ENCODE measurements at regions not wholly inside any gene's neighbourhood (a gene's known extent, or its start where the extent isn't known, plus 50 kb on each side); places are given as distances from the start of the nearest gene placed in this dataset.

GRCh38 chr1:232329103-232329813 is 300.7 kb downstream of the SIPA1L2 start:
- Histone ChIP-seq H3K4ac (replicated peaks; ENCODE audit: insufficient read length, low read depth, low read length) (no peak overlapping the region), H2BK5ac (ENCODE audit: low read depth, low read length) (no peak overlapping the region), H3K56ac (replicated peaks; ENCODE audit: insufficient read length, low read depth, low read length) (no peak overlapping the region), H2BK120ac (replicated peaks; ENCODE audit: low read depth, low read length) (no peak overlapping the region), H3K79me1 (ENCODE audit: low read depth, low read length) (peaks cover 2% of the 10 kb centered on the region; the same call in 1 of the 2 replicates), H2BK20ac (ENCODE audit: low read length) (no peak overlapping the region), H4K20me1 (replicated peaks in 1 of 2; ENCODE audit: control insufficient read depth in 1 of 2, insufficient read depth in 2 of 2, low read length in 2 of 2) (no peaks in the 10 kb centered on the region), H3K9me3 (ENCODE audit: insufficient read depth in 2 of 2, low read depth in 1 of 2, low read length in 1 of 2) (peaks cover 7 to 19% of the 10 kb centered on the region in 2 experiments; a peak in 3 of 4 replicates), H4K8ac (ENCODE audit: extremely low read depth, insufficient read depth, low read length) (no peak overlapping the region), H3K9ac (replicated peaks in 1 of 4; ENCODE audit: extremely low read depth in 1 of 4, low read depth in 3 of 4, low read length in 3 of 4) (no peak overlapping the region), H3K4me3 (ENCODE audit: extremely low read depth in 1 of 4, insufficient read depth in 2 of 4, low read depth in 3 of 4, low read length in 4 of 4) (no peak overlapping the region), H3K79me2 (ENCODE audit: control insufficient read depth in 1 of 2, insufficient read depth in 2 of 2, low read length in 2 of 2) (no peaks in the 10 kb centered on the region), H3K27ac (ENCODE audit: low read depth, low read length) (no peak overlapping the region), H2BK12ac (ENCODE audit: low read depth, low read length) (no peak overlapping the region), H3K23me2 (ENCODE audit: low read depth, low read length) (no peaks in the 10 kb centered on the region), H3K23ac (ENCODE audit: insufficient read length) (no peak overlapping the region), H2AFZ (ENCODE audit: low read length) (no peak overlapping the region), H2AK5ac (ENCODE audit: low read depth, low read length) (no peak overlapping the region), H4K91ac (replicated peaks; ENCODE audit: insufficient read length, low read length) (no peak overlapping the region), H3K18ac (ENCODE audit: extremely low read depth, low read length) (no peak overlapping the region), H3K27me3 (replicated peaks in 1 of 4; ENCODE audit: control insufficient read depth in 3 of 4, extremely low read depth in 1 of 4, insufficient read depth in 3 of 4, low read length in 3 of 4) (no peaks in the 10 kb centered on the region; a peak in 1 of 7 replicates), H3K36me3 (ENCODE audit: control insufficient read depth in 2 of 4, insufficient read depth in 4 of 4, low read length in 3 of 4) (no peaks in the 10 kb centered on the region), H2BK15ac (ENCODE audit: low read length) (0 out of 2 replicates have a peak overlapping the region, but pooled peaks have one; percentile 12), H4K5ac (ENCODE audit: insufficient read length, low read depth, low read length) (no peak overlapping the region), H3K14ac (ENCODE audit: insufficient read length) (no peak overlapping the region), H3K4me2 (ENCODE audit: insufficient read depth in 1 of 2, low read depth in 2 of 2, low read length in 2 of 2) (no peak overlapping the region), H3K4me1 (replicated peaks in 1 of 4; ENCODE audit: control insufficient read depth in 3 of 4, insufficient read depth in 4 of 4, low read length in 3 of 4) (no peaks in the 10 kb centered on the region)
- ChIA-PET CTCF (ENCODE audit: partially characterized antibody) (interaction anchor here (0.6 to 3.8 kb wide), 2 partner anchors 11 to 527 kb away, joined by 3 to 12 read pairs; no protein-coding TSS in a partner anchor), POLR2A (ENCODE audit: partially characterized antibody) (interaction anchor here (0.9 kb wide), 1 partner anchor 22 kb away, joined by 3 read pairs; no protein-coding TSS in a partner anchor)
- FAIRE-seq, result no peak
- 95% methylated on average over 10 of the region's 10 CpGs; no CpG with 5 or more reads in 1 of the 2 experiments for WGBS, 2 experiments (ENCODE audit: extremely low coverage in 1 of 2, insufficient coverage in 1 of 2, insufficient read length in 1 of 2, insufficient replicate concordance in 2 of 2, low coverage in 1 of 2, low lambda C conversion rate in 2 of 2, missing lambda C conversion rate in 1 of 2)
- no peak for DNase-seq (ENCODE audit: low read depth in 1 of 2, low spot score in 2 of 2)
- TF ChIP-seq FOSL1 (IDR thresholded peaks at IDR 0.05; ENCODE audit: insufficient read depth, low read depth, low read length) (no peak), JUND (IDR thresholded peaks at IDR 0.05; ENCODE audit: low read length) (no peak), SIN3A (conservative IDR thresholded peaks at IDR 0.05 in 1 of 2, IDR thresholded peaks at IDR 0.05 in 1 of 2; ENCODE audit: low read depth in 1 of 2, low read length in 2 of 2) (no peak), POU5F1 (IDR thresholded peaks at IDR 0.05; ENCODE audit: low read depth, low read length) (no peak), EZH2 (IDR thresholded peaks at IDR 0.05; ENCODE audit: low read depth, low read length, severe bottlenecking) (no peak), HDAC2 (IDR thresholded peaks at IDR 0.05; ENCODE audit: borderline replicate concordance in 1 of 2, low read depth in 2 of 2, low read length in 2 of 2) (no peak), ASH2L (IDR thresholded peaks at IDR 0.05; ENCODE audit: low read length) (no peak), NANOG (IDR thresholded peaks at IDR 0.05; ENCODE audit: insufficient read depth, low read depth, low read length, poor library complexity, severe bottlenecking) (no peak), KDM1A (IDR thresholded peaks at IDR 0.05; ENCODE audit: borderline replicate concordance, low read length) (no peak), TBP (IDR thresholded peaks at IDR 0.05; ENCODE audit: low read depth, low read length) (no peak), CHD2 (IDR thresholded peaks at IDR 0.05; ENCODE audit: low read length) (no peak), SP4 (IDR thresholded peaks at IDR 0.05; ENCODE audit: low read length) (no peak), EGR1 (IDR thresholded peaks at IDR 0.05; ENCODE audit: borderline replicate concordance, low read depth, low read length) (no peak)

All from H1 (cell line).